Spinal cord (tissue), 9 donors: ENCODE measurements at regions not wholly inside any gene's neighbourhood (a gene's known extent, or its start where the extent isn't known, plus 50 kb on each side); places are given as distances from the start of the nearest gene placed in this dataset.

ENCODE experiments used
- DNase-seq, 6 donors: peaks; one replicate each; pipeline versions ENCODE4 v3.0.0 to v3.0.0-alpha.2; 2013 to 2015; ENCODE audit warnings: low spot score in 6 of 6, low read depth in 4 of 6
- H3K27ac ChIP-seq: one replicate; pipeline ENCODE4 v1.5.1; 2013; ENCODE audit warnings: low read depth, low read length, control low read depth
- H3K27me3 ChIP-seq: one replicate; pipeline ENCODE4 v1.6.1; 2013; ENCODE audit warnings: low read length; ENCODE audit not compliant: control insufficient read depth, insufficient read depth
- H3K36me3 ChIP-seq: one replicate; pipeline ENCODE4 v1.6.1; 2013; ENCODE audit warnings: low read length; ENCODE audit not compliant: control insufficient read depth, insufficient read depth
- H3K4me1 ChIP-seq: one replicate; pipeline ENCODE4 v1.6.1; 2013; ENCODE audit warnings: low read length; ENCODE audit not compliant: control insufficient read depth, insufficient read depth
- H3K4me3 ChIP-seq: one replicate; pipeline ENCODE4 v1.5.1; 2013; ENCODE audit warnings: low read depth, low read length, control low read depth
- H3K9me3 ChIP-seq: one replicate; pipeline ENCODE4 v1.6.1; 2013; ENCODE audit warnings: low read length; ENCODE audit not compliant: control insufficient read depth, insufficient read depth
- WGBS: methylation state at CpG from one replicate; pipeline ENCODE4 v1.1.5; 2013; ENCODE audit warnings: missing lambda C conversion rate; ENCODE audit not compliant: insufficient coverage; 5-methylcytosine and 5-hydroxymethylcytosine counted together
- donor health status: healthy.

DNA sequence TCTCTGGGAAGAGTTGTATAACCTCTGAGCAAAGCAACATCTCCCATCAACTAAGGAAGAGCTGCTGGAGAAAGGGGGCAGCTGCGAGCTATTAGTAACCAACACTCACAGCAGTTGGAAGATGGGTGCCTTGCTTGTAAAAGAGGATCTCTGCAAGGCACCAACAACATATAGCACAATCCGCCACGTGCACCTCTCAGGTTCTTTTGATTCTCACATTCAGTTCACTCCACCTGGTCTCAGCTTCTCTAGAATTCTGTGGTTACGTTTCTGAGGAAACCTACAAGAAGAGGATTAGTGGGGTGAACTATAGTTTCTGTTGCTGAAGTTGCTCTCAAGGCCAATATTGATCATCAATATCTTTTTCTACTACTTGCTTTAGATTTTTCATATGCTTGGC, 117.1 kb downstream of the RPS24 start:
- H3K27me3 ChIP-seq: no peaks in the 10 kb centered on the region
- H3K4me3 ChIP-seq: no peak overlapping the region
- H3K36me3 ChIP-seq: no peaks in the 10 kb centered on the region
- WGBS: no CpG with 5 or more reads among the region's 4 CpGs
- H3K4me1 ChIP-seq: peaks cover 7% of the 10 kb centered on the region
- no peaks in the 10 kb centered on the region for H3K9me3 ChIP-seq
- H3K27ac ChIP-seq: no peak overlapping the region
- DNase-seq: no peak

DNA sequence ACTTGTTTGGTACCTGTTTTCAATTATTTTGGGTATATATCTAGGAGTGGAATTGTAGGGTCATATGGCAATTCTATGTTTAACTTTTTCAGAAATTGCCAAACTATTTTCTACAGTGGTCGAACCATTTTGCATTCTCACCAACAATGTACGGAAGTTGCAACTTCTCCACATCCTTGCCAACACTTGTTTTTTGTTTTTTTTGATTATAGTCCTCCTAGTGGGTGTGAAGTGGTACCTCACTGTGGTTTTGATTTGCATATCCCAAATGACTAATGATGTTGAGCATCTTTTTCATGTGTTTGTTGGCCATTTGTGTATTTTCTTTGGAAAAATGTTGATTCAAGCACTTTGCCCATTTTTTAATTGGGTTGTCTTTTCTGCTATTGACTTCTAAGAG, 122.1 kb downstream of the RPS24 start:
- Histone ChIP-seq H3K27ac (no peak overlapping the region), H3K9me3 (no peaks in the 10 kb centered on the region), H3K4me1 (no peaks in the 10 kb centered on the region), H3K36me3 (no peaks in the 10 kb centered on the region), H3K4me3 (no peak overlapping the region), H3K27me3 (no peaks in the 10 kb centered on the region)
- no peak for DNase-seq
- no CpG with 5 or more reads among the region's 2 CpGs for WGBS

DNA sequence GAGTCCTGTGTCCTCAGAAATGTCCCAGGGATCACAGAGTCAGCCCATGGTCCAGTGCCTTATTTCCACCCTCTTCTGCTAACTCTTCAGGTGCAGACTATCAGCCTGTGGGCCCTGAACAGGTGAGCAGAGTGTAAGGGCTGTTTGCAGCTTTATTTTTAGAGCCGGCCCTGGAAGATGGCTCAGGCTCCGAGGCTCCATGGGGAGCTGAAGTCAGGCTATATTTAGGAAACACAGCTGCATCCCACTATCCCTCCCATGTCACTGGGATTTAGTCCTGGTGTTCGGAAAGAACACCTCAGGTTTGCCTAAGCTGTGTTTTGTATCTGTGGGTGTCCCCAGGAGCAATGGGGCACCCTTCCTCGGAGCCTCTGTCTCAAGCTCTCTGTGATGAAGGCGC, 126.9 kb downstream of the RPS24 start:
- Histone ChIP-seq H3K27me3 (no peaks in the 10 kb centered on the region), H3K4me3 (no peak overlapping the region), H3K4me1 (peaks cover 7% of the 10 kb centered on the region), H3K27ac (no peak overlapping the region), H3K36me3 (no peaks in the 10 kb centered on the region), H3K9me3 (no peaks in the 10 kb centered on the region)
- DNase-seq: no peak
- WGBS: 100% methylated on average over 1 of the region's 5 CpGs

DNA sequence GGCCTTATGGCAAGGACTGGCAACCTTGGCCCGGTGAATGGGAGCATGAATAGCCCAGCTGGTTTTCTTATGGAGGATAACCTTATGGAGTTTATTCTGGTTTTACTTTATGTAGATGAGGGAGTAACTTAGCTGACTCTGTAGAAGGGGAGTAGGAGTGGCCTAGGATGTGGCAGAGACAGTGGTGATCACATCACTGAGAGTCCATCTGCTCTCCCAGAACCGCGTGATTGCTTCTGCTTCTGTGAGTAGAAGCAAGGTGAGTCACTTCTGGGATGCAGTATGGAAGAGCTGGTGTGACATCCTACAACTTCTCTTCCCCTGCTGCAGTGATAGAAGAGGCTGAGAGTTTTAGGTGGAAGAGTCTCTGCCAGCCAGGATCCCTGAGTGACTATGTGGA, 129.2 kb downstream of the RPS24 start:
- WGBS: 100% methylated on average over 1 of the region's 3 CpGs
- no peaks in the 10 kb centered on the region for H3K9me3 ChIP-seq
- H3K4me1 ChIP-seq: peaks cover 7% of the 10 kb centered on the region
- DNase-seq: no peak
- H3K27ac ChIP-seq: no peak overlapping the region
- H3K36me3 ChIP-seq: no peaks in the 10 kb centered on the region
- no peak overlapping the region for H3K4me3 ChIP-seq
- H3K27me3 ChIP-seq: no peaks in the 10 kb centered on the region

DNA sequence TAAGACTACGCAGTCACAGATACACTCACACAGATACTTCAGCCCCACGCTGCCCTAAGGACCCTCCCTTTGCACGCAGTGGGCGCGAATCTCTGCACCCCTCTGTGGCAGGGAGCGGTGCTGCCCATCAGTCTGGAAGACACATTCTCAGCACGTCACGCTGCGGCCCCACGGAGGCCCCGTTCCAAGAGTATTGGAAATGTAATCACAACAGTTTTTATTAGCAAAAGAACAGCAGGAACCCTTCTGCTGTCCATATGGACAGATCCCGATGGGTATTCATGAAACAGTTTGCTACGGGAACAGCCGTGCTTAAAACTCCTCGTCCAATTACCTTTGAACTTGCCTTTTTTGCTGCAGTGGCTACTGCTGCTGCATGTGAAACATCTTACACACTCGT, 131.0 kb downstream of the RPS24 start:
- H3K4me3 ChIP-seq: no peak overlapping the region
- no peak overlapping the region for H3K27ac ChIP-seq
- peaks cover 7% of the 10 kb centered on the region for H3K4me1 ChIP-seq
- H3K36me3 ChIP-seq: no peaks in the 10 kb centered on the region
- WGBS: 33% methylated on average over 16 of the region's 16 CpGs
- no peaks in the 10 kb centered on the region for H3K9me3 ChIP-seq
- DNase-seq: peak in 2 of 6 donors; percentile 79 to 91
- no peaks in the 10 kb centered on the region for H3K27me3 ChIP-seq

DNA sequence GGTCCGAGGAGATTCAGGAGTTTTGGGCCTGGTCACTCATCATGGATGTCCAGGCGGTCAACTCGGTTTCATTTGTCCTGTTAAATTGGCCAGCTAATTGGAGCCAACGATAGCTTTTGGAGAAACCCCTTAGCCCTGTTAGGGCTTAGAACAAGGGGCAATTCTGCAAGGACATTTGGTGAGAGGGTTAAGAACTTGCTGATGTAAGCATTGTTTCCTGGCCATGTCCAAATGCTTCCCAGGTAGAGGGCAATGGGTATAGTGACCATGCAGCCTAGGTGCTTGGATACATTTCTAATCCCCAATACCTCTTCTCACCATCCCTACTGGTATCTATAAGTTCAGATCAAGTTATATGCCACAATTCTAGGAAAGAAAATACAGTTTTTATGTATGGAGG, 131.5 kb downstream of the RPS24 start:
- WGBS: 70% methylated on average over 4 of the region's 4 CpGs
- Histone ChIP-seq H3K27me3 (no peaks in the 10 kb centered on the region), H3K27ac (no peak overlapping the region), H3K4me3 (no peak overlapping the region), H3K9me3 (no peaks in the 10 kb centered on the region), H3K4me1 (peaks cover 7% of the 10 kb centered on the region), H3K36me3 (no peaks in the 10 kb centered on the region)
- no peak for DNase-seq

DNA sequence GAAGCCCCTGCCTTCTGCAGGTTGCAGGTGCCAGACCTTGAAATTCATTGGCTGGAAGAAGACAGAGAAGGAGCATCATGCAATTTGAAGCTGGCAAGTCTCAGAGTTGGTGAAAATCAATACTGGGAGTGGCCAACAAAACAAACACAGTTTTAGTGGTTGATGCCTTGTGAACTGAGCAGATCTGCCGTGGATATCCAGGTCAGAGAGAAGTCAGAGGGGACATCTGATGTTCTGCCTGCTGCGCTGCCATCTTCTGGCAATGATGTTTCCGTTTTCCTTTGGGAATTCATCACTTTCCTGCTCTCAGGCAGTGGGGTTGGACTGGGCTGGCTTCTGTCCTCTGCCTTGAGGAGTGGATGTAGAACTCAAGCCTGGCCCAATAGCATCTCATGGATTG, 132.0 kb downstream of the RPS24 start:
- H3K4me3 ChIP-seq: no peak overlapping the region
- peaks cover 7% of the 10 kb centered on the region for H3K4me1 ChIP-seq
- no peaks in the 10 kb centered on the region for H3K36me3 ChIP-seq
- no peaks in the 10 kb centered on the region for H3K9me3 ChIP-seq
- DNase-seq: peak in 1 of 6 donors; percentile 21
- H3K27me3 ChIP-seq: no peaks in the 10 kb centered on the region
- WGBS: 59% methylated on average over 3 of the region's 3 CpGs
- no peak overlapping the region for H3K27ac ChIP-seq

DNA sequence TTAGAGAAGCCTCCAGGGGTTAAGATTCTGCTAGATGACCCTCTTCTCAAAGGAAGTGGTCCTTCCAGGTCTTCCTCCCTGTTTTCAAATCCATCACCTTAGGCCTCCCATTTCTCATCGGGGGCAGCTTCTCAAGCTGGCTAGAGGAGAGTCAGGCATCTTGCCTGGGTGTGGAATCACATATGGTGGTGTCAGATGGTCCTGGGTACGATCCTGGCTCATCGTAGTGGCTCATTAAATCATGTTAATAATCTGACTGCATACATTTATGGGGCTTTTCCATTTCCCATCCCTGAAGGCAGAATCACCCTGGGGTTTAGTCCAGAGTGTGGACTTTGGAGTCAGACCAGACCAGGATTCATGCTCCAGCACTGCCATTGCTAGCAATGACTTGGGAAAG, 132.6 kb downstream of the RPS24 start:
- peaks cover 7% of the 10 kb centered on the region for H3K4me1 ChIP-seq
- WGBS: no CpG with 5 or more reads among the region's 3 CpGs
- no peaks in the 10 kb centered on the region for H3K27me3 ChIP-seq
- H3K27ac ChIP-seq: no peak overlapping the region
- no peaks in the 10 kb centered on the region for H3K36me3 ChIP-seq
- no peaks in the 10 kb centered on the region for H3K9me3 ChIP-seq
- no peak overlapping the region for H3K4me3 ChIP-seq
- peak in 1 of 6 donors; percentile 63 for DNase-seq

DNA sequence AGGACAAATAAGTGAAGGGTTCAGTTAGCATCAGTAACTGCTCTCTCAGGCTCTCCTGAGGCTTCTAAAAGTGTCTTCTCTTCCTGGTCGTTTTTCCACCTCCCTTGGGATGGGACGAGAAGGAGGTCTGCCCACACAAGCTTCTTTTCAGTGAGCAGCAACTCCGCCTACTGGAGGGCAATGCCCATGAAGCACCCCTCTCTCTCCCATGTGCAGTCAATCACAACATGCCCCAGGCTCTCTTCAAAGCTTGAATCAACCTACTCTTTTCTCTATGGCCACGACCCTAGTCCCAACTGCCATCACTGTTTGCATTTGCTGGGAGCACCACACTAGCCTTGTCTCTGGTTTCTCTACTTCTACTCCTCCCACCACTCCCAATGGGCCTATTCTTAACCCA, 135.6 kb downstream of the RPS24 start:
- Histone ChIP-seq H3K4me1 (peaks cover 19% of the 10 kb centered on the region), H3K27ac (no peak overlapping the region), H3K4me3 (no peak overlapping the region), H3K27me3 (no peaks in the 10 kb centered on the region), H3K36me3 (no peaks in the 10 kb centered on the region), H3K9me3 (no peaks in the 10 kb centered on the region)
- 86% methylated on average over 3 of the region's 4 CpGs for WGBS
- DNase-seq: no peak

DNA sequence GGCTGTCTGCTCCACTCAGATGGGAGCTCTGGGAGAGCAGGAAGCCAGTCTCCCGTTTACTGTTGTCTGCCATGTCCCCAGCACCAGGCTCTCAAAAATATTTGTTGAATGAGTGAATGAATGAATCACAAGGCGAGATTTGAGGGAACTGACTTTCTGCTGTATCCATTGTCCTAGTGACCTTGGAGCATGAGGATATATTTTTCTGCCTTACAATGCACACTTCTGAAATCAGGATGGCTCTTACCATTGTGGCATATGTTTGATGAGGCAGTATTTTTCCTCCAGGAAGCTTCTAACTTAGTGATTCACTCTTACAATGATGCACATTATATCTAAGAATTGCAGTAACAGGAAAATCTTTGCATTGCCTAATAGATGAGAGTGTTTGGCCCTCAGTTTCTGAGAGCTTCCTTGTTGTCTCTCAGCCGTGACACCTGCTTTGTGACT, 136.4 kb downstream of the RPS24 start:
- no peak for DNase-seq
- Histone ChIP-seq H3K27ac (no peak overlapping the region), H3K4me3 (no peak overlapping the region), H3K4me1 (peaks cover 15% of the 10 kb centered on the region), H3K27me3 (no peaks in the 10 kb centered on the region), H3K9me3 (no peaks in the 10 kb centered on the region), H3K36me3 (no peaks in the 10 kb centered on the region)
- WGBS: no CpG with 5 or more reads among the region's 3 CpGs
